ENCODE measurements at regions not wholly inside any gene's neighbourhood (a gene's known extent, or its start where the extent isn't known, plus 50 kb on each side); places are given as distances from the start of the nearest gene placed in this dataset.
"Not testable (repeated sequence)": the region's sequence is repeated elsewhere in the genome, so short reads cannot be mapped to it uniquely, and the experiment has no call there.

GRCh38 chr6:130494729-130495128 is 128.9 kb downstream of the TMEM200A start:
- DNase-seq (ENCODE audit: low read depth in 2 of 2): no peak

GRCh38 chr6:130500693-130501092 is 134.9 kb downstream of the TMEM200A start:
- no peak for DNase-seq (ENCODE audit: low read depth in 2 of 2)

- DNase-seq (ENCODE audit: low read depth in 2 of 2): no peak
Measured at GRCh38 chr6:130503146-130503545, 137.3 kb downstream of the TMEM200A start.

GRCh38 chr6:130505808-130506598 is 140.2 kb downstream of the TMEM200A start:
- DNase-seq (ENCODE audit: low read depth in 2 of 2): no peak

- not testable (repeated sequence) for DNase-seq (ENCODE audit: low read depth in 2 of 2)
Measured at GRCh38 chr6:130507005-130507665, 141.3 kb downstream of the TMEM200A start.

GRCh38 chr6:130507666-130508028 is 141.8 kb downstream of the TMEM200A start:
- no peak for DNase-seq (ENCODE audit: low read depth in 2 of 2)

- DNase-seq (ENCODE audit: low read depth in 2 of 2): no peak
Measured at GRCh38 chr6:130513770-130514169, 148.0 kb downstream of the TMEM200A start.

- DNase-seq (ENCODE audit: low read depth in 2 of 2): no peak
Measured at GRCh38 chr6:130514712-130515111, 148.9 kb downstream of the TMEM200A start.

GRCh38 chr6:130515306-130515705 is 149.5 kb downstream of the TMEM200A start:
- DNase-seq (ENCODE audit: low read depth in 2 of 2): no peak

- no peak for DNase-seq (ENCODE audit: low read depth in 2 of 2)
Measured at GRCh38 chr6:130516604-130517003, 150.8 kb downstream of the TMEM200A start.

- no peak for DNase-seq (ENCODE audit: low read depth in 2 of 2)
Measured at GRCh38 chr6:130517444-130517931, 151.7 kb downstream of the TMEM200A start.

GRCh38 chr6:130518588-130518987 is 152.8 kb downstream of the TMEM200A start:
- no peak for DNase-seq (ENCODE audit: low read depth in 2 of 2)

GRCh38 chr6:130520221-130520620 is 154.4 kb downstream of the TMEM200A start:
- DNase-seq (ENCODE audit: low read depth in 2 of 2): no peak

- DNase-seq (ENCODE audit: low read depth in 2 of 2): no peak
Measured at GRCh38 chr6:130520801-130521200, 155.0 kb downstream of the TMEM200A start.

GRCh38 chr6:130524552-130524951 is 158.7 kb downstream of the TMEM200A start:
- no peak for DNase-seq (ENCODE audit: low read depth in 2 of 2)

- DNase-seq (ENCODE audit: low read depth in 2 of 2): no peak
Measured at GRCh38 chr6:130525408-130525807, 159.6 kb downstream of the TMEM200A start.

GRCh38 chr6:130526466-130526865 is 160.6 kb downstream of the TMEM200A start:
- no peak for DNase-seq (ENCODE audit: low read depth in 2 of 2)

GRCh38 chr6:130527173-130527572 is 161.4 kb downstream of the TMEM200A start:
- DNase-seq (ENCODE audit: low read depth in 2 of 2): no peak

GRCh38 chr6:130529569-130530149 is 163.8 kb downstream of the TMEM200A start:
- DNase-seq (ENCODE audit: low read depth in 2 of 2): no peak

- no peak for DNase-seq (ENCODE audit: low read depth in 2 of 2)
Measured at GRCh38 chr6:130534627-130535026, 168.8 kb downstream of the TMEM200A start.

- no peak for DNase-seq (ENCODE audit: low read depth in 2 of 2)
Measured at GRCh38 chr6:130535242-130535641, 169.4 kb downstream of the TMEM200A start.

GRCh38 chr6:130537447-130537846 is 171.6 kb downstream of the TMEM200A start:
- no peak for DNase-seq (ENCODE audit: low read depth in 2 of 2)

GRCh38 chr6:130547723-130548122 is 181.9 kb downstream of the TMEM200A start:
- DNase-seq (ENCODE audit: low read depth in 2 of 2): no peak
